ENCODE measurements at regions not wholly inside any gene's neighbourhood (a gene's known extent, or its start where the extent isn't known, plus 50 kb on each side); places are given as distances from the start of the nearest gene placed in this dataset.

- TF ChIP-seq, protein P1, sequence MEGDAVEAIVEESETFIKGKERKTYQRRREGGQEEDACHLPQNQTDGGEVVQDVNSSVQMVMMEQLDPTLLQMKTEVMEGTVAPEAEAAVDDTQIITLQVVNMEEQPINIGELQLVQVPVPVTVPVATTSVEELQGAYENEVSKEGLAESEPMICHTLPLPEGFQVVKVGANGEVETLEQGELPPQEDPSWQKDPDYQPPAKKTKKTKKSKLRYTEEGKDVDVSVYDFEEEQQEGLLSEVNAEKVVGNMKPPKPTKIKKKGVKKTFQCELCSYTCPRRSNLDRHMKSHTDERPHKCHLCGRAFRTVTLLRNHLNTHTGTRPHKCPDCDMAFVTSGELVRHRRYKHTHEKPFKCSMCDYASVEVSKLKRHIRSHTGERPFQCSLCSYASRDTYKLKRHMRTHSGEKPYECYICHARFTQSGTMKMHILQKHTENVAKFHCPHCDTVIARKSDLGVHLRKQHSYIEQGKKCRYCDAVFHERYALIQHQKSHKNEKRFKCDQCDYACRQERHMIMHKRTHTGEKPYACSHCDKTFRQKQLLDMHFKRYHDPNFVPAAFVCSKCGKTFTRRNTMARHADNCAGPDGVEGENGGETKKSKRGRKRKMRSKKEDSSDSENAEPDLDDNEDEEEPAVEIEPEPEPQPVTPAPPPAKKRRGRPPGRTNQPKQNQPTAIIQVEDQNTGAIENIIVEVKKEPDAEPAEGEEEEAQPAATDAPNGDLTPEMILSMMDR (IDR thresholded peaks at IDR 0.05; ENCODE audit: poor library complexity, severe bottlenecking): no peak
- TF ChIP-seq RAD21 (conservative IDR thresholded peaks at IDR 0.05): no peak
These were observed 165.4 kb upstream of the CITED2 start for GRCh38 chr6:139539852-139540251.

Data from neural cell (in vitro differentiated cells).